ENCODE measurements at regions not wholly inside any gene's neighbourhood (a gene's known extent, or its start where the extent isn't known, plus 50 kb on each side); places are given as distances from the start of the nearest gene placed in this dataset.
"Not testable (repeated sequence)": the region's sequence is repeated elsewhere in the genome, so short reads cannot be mapped to it uniquely, and the experiment has no call there.

DNA sequence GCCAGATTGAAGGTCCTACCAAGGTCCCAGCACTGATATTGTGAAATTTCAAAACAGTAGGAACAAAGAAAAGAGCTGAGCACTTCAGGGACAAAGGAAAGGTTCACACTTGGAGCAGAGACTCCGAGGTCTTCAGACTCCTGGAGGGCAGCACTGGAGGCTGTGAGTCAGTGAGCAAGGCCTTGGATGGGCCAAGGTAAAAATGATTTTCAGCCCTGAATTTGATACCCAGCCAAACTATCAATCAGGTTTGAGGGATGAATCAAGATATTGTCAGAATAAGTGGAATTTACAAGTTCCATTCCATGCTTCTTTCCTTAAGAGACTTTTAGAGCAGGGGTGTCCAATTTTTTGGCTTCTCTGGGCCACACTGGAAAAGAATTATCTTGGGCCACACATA lies 111.7 kb downstream of the ADRA2C start:
- Histone ChIP-seq H3K27ac (no peak overlapping the region), H3K4me1 (peaks cover 6 to 12% of the 10 kb centered on the region in 2 donors), H3K27me3 (peaks cover 4% of the 10 kb centered on the region), H3K36me3 (no peaks in the 10 kb centered on the region), H3K4me3 (replicated peaks in 1 of 3) (no peak overlapping the region), H3K9me3 (no peaks in the 10 kb centered on the region)
- no peak for TF ChIP-seq POLR2A (IDR thresholded peaks at IDR 0.05)
- TF ChIP-seq, protein P1, sequence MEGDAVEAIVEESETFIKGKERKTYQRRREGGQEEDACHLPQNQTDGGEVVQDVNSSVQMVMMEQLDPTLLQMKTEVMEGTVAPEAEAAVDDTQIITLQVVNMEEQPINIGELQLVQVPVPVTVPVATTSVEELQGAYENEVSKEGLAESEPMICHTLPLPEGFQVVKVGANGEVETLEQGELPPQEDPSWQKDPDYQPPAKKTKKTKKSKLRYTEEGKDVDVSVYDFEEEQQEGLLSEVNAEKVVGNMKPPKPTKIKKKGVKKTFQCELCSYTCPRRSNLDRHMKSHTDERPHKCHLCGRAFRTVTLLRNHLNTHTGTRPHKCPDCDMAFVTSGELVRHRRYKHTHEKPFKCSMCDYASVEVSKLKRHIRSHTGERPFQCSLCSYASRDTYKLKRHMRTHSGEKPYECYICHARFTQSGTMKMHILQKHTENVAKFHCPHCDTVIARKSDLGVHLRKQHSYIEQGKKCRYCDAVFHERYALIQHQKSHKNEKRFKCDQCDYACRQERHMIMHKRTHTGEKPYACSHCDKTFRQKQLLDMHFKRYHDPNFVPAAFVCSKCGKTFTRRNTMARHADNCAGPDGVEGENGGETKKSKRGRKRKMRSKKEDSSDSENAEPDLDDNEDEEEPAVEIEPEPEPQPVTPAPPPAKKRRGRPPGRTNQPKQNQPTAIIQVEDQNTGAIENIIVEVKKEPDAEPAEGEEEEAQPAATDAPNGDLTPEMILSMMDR (IDR thresholded peaks at IDR 0.05) = no peak
- 86 to 93% methylated on average over 1 of the region's 1 CpG for WGBS, 2 donors
- intact Hi-C loops (cut with DNase I) = no loop called here
- DNase-seq = no peak

DNA sequence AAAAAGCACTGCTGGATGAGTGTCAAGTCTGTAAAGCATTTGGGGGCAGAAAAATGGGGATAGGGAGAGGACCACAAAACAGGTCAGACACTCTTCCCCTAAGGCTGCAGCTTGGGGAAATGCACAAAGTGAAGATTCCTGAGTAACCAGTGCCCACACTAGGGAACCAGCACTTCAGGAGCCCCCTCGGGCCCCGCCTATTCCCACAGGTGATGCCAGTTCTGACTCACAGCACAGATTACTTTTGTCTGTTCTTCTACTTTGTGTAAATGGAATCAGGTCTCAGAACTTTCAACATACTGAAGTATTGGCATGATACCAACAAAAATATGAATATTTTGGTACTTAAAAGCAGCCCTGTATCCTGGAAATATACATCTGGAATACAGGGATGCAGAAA lies 112.5 kb downstream of the ADRA2C start:
- WGBS, 2 donors = 88 to 91% methylated on average over 2 of the region's 2 CpGs
- H3K27me3 ChIP-seq = peaks cover 4% of the 10 kb centered on the region
- intact Hi-C loops (cut with DNase I) = no loop called here

DNA sequence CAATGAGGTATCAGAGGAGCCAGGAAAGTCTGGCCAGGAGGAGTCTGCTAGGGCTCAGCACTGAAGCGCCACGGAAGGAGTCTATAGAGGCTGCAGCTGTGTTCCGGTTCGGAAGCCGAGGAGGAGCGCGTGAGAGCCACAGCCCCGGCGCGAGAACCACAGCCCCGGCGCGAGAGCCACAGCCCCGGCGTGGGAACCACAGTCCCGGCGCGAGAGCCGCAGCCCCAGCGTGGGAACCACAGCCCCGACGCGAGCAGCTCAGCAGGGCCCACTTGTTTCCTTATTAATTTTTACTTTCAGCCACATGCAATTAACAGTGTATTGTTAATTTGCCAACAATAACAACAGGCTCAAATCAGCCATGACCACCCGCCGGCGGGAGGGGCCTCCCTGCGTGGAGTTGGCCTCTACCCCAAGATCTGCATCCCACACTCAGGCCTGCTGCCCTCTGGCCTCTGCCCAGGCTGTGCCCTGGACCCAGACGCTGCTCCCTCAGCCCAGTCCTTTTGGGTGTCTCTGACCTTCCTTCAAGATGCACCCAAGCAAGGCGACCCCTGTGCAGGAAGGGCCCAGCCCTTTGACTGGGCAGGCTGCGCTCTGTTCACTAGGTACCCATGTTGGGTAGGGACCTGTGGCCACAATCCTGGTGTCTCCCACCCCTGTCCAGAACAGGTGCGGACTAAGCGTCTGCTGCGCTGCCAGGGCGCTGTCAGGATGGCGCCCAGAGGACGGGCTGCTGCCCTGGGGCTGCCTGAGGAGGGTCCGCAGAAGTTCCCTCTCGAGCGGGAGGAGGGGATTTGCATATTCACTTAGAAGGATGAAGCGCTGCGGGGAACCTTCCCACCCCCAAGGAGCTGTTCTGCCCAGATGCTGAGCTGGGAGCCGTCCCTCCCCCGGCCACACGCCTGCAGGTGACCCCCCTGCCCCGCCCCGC lies 113.8 kb downstream of the ADRA2C start:
- no peak for DNase-seq
- peaks cover 4% of the 10 kb centered on the region for H3K27me3 ChIP-seq
- TF ChIP-seq, protein P1 (IDR thresholded peaks at IDR 0.05) = no peak
- no peak for TF ChIP-seq POLR2A (IDR thresholded peaks at IDR 0.05)
- H3K27ac ChIP-seq = no peak overlapping the region
- H3K4me3 ChIP-seq (replicated peaks in 1 of 3) = no peak overlapping the region
- H3K36me3 ChIP-seq = no peaks in the 10 kb centered on the region
- intact Hi-C loops (cut with DNase I) = no loop called here
- WGBS, 2 donors = 31 to 32% methylated on average over 29 to 36 of the region's 46 CpGs
- no peaks in the 10 kb centered on the region for H3K9me3 ChIP-seq
- peaks cover 6 to 12% of the 10 kb centered on the region in 2 donors for H3K4me1 ChIP-seq

More for the DNA sequence above, 112.5 kb downstream of the ADRA2C start:
- no peak for TF ChIP-seq POLR2A (IDR thresholded peaks at IDR 0.05)
- TF ChIP-seq, protein P1 (IDR thresholded peaks at IDR 0.05) = no peak
- Histone ChIP-seq H3K9me3 (no peaks in the 10 kb centered on the region), H3K4me1 (peaks cover 6 to 12% of the 10 kb centered on the region in 2 donors), H3K36me3 (no peaks in the 10 kb centered on the region), H3K4me3 (replicated peaks in 1 of 3) (no peak overlapping the region), H3K27ac (no peak overlapping the region)
- DNase-seq = no peak

DNA sequence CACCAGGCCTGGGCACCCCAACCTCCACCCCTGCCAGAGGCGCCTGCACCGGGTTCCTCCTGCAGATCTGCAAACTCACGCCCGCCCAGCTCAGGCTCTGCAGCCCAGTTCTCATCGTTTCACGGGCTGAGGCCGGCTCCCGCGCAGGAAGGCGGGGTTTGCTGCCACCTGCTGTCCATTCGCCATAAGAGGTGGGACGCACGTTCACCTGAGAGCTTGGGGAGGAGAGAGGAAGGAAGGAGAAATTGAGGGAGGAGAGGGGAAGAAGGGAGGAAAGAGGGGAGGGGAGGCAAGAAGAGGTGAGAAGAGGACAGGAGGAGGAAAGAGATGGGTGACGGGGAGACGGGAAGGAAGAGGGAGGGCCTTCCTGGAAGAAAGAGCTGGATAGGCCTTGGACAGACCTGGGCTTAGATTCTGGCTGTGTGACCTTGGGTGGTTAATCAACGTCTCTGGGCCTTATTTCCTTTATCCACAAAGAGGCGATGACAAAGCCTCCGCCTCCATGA lies 114.5 kb downstream of the ADRA2C start:
- 2 to 7% methylated on average over 13 to 17 of the region's 18 CpGs for WGBS, 2 donors
- no peak overlapping the region for H3K4me3 ChIP-seq (replicated peaks in 1 of 3)
- intact Hi-C loops (cut with DNase I) = no loop called here
- no peak for TF ChIP-seq POLR2A (IDR thresholded peaks at IDR 0.05)
- TF ChIP-seq, protein P1 (IDR thresholded peaks at IDR 0.05) = peak in 5 of 6 experiments; percentile 58 to 84 (median 73)
- peaks cover 5 to 12% of the 10 kb centered on the region in 2 donors for H3K4me1 ChIP-seq
- H3K27me3 ChIP-seq = peaks cover 4% of the 10 kb centered on the region
- H3K9me3 ChIP-seq = no peaks in the 10 kb centered on the region
- no peaks in the 10 kb centered on the region for H3K36me3 ChIP-seq
- no peak overlapping the region for H3K27ac ChIP-seq
- DNase-seq = peak; percentile 70 to 79

DNA sequence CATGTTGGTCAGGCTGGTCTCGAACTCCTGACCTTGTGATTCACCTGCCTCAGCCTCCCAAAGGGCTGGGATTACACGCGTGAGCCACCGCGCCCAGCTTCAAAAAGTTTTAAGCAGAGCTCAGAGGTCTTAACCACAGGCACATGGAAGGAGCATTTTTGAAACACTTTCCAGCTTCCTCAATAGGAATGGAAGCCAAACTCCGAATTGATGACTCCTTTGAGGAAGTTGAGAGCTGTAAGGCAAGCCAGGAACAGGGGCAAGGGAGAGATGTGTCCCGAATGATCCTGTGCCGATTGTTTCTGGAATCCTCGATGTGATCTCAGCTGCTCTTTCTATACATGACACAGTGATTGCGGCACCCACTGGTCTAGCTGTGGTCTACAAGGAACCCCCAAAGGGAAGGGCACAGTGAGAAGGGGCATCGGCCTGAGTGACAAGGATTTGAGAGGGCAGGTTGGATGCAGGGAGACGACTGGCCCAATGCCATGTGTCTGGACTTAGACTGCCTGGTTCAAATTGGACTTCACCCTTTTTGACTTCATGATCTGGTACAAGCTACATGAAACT lies 116.2 kb downstream of the ADRA2C start:
- not testable (repeated sequence) for H3K4me3 ChIP-seq (replicated peaks in 1 of 3)

DNA sequence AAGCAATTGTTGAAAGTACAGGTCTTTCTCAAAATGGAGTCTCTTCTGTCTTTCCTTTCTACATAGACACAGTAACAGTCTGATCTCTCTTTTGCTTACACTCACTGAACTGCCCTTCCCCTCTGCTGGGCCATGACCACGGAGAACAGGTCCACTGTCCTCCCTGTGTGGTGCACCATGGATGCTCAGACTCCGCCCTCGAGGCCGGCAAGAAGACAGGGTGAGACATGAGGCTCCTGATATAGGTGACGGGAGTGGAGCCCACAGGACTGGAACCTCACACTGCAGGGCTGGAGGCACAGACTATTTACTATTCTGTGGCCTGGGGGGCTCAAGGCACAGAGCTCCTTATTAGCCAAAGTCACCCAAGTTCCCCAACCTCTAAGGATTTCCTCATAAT lies 118.1 kb downstream of the ADRA2C start:
- H3K27me3 ChIP-seq; H3K9me3 ChIP-seq; H3K36me3 ChIP-seq; DNase-seq; H3K27ac ChIP-seq; intact Hi-C loops (cut with DNase I); H3K4me3 ChIP-seq (replicated peaks in 1 of 3): not testable (repeated sequence)
- 69 to 78% methylated on average over 5 of the region's 5 CpGs for WGBS, 2 donors
- peaks cover 0 to 12% of the 10 kb centered on the region in 2 donors for H3K4me1 ChIP-seq

More for the DNA sequence above, 116.2 kb downstream of the ADRA2C start:
- DNase-seq; H3K36me3 ChIP-seq; H3K27me3 ChIP-seq; intact Hi-C loops (cut with DNase I); H3K9me3 ChIP-seq; H3K27ac ChIP-seq: not testable (repeated sequence)
- H3K4me1 ChIP-seq = peaks cover 0 to 12% of the 10 kb centered on the region in 2 donors
- WGBS, 2 donors = 76 to 78% methylated on average over 12 of the region's 12 CpGs

DNA sequence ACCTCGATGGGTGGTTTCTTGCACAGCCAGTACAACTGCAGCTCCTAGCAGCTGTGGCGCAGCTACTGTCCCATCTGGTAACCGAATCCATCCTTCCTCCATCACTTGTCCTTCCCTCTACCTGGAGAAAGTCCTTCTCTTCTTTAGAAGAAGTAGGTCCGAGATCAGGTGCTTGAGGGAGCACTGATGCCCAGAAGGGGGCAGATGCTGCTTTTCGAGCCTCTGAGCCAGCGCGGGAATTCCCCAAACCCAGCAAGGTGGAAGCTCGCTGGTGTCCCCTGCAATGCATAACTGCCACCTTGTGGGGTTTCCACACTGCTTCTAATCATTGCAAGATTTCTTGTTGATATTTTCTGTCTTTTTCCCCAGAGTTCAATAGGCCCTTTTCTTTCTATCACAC lies 127.4 kb downstream of the ADRA2C start:
- H3K27ac ChIP-seq; intact Hi-C loops (cut with DNase I); H3K9me3 ChIP-seq; H3K4me1 ChIP-seq; H3K27me3 ChIP-seq; H3K36me3 ChIP-seq; DNase-seq; H3K4me3 ChIP-seq (replicated peaks in 1 of 3): not testable (repeated sequence)
- WGBS, 2 donors = 10 to 21% methylated on average over 5 to 8 of the region's 8 CpGs

Data from thyroid gland (tissue), 4 donors.